ENCODE measurements at regions not wholly inside any gene's neighbourhood (a gene's known extent, or its start where the extent isn't known, plus 50 kb on each side); places are given as distances from the start of the nearest gene placed in this dataset.

DNA sequence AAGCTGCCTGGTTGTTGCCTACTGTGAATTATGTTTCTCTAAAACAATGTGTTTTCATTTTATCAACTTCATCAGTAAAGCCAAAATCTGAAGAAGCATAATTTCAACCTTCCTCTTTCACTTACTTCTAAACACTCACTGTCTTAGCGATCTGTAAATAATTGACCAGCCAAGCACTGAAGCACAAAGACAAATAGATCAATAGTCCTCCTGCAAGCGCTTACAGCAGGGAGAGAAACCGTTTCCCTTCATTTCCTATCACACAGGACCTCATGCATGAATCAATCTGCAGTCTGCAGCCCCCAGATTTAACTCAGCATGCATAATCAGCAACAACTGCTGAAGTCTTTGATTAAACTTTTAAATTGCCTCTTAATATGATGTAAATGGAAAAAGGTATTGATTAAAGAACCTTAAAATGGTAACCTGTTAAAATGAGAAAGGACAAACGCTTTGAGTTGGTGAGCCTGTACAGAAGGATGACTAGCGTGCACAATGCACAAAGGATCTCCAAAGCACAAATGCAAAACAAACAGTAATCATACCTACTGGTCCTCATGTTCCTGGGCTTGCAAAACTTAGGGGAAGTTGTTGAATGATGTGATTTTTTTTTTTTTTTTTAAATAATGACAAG lies 370.2 kb upstream of the ZNF385D start:
- TF ChIP-seq, protein P1, sequence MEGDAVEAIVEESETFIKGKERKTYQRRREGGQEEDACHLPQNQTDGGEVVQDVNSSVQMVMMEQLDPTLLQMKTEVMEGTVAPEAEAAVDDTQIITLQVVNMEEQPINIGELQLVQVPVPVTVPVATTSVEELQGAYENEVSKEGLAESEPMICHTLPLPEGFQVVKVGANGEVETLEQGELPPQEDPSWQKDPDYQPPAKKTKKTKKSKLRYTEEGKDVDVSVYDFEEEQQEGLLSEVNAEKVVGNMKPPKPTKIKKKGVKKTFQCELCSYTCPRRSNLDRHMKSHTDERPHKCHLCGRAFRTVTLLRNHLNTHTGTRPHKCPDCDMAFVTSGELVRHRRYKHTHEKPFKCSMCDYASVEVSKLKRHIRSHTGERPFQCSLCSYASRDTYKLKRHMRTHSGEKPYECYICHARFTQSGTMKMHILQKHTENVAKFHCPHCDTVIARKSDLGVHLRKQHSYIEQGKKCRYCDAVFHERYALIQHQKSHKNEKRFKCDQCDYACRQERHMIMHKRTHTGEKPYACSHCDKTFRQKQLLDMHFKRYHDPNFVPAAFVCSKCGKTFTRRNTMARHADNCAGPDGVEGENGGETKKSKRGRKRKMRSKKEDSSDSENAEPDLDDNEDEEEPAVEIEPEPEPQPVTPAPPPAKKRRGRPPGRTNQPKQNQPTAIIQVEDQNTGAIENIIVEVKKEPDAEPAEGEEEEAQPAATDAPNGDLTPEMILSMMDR (IDR thresholded peaks at IDR 0.05) = no peak
- no peak for TF ChIP-seq ZFX (IDR thresholded peaks at IDR 0.05; ENCODE audit: borderline replicate concordance)

All from 22Rv1 (cell line).